ENCODE measurements at regions not wholly inside any gene's neighbourhood (a gene's known extent, or its start where the extent isn't known, plus 50 kb on each side); places are given as distances from the start of the nearest gene placed in this dataset.
"Not testable (repeated sequence)": the region's sequence is repeated elsewhere in the genome, so short reads cannot be mapped to it uniquely, and the experiment has no call there.

GRCh38 chr2:19623488-19623887 lies 265.1 kb upstream of the OSR1 start:
- TF ChIP-seq POLR2A (IDR thresholded peaks at IDR 0.05) (no peak), CTCF (IDR thresholded peaks at IDR 0.05) (no peak)
- intact Hi-C loops (cut with DNase I) = no loop called here

GRCh38 chr2:19617257-19617848 lies 258.9 kb upstream of the OSR1 start:
- TF ChIP-seq CTCF (IDR thresholded peaks at IDR 0.05) (no peak), POLR2A (IDR thresholded peaks at IDR 0.05) (no peak)
- H3K36me3 ChIP-seq = no peaks in the 10 kb centered on the region
- H3K4me3 ChIP-seq (replicated peaks in 1 of 3) = no peak overlapping the region
- DNase-seq = no peak
- H3K27me3 ChIP-seq = no peaks in the 10 kb centered on the region
- H3K4me1 ChIP-seq = no peaks in the 10 kb centered on the region
- H3K27ac ChIP-seq = no peak overlapping the region
- peaks cover 3% of the 10 kb centered on the region for H3K9me3 ChIP-seq
- 70 to 77% methylated on average over 1 of the region's 1 CpG for WGBS, 2 donors
- intact Hi-C loops (cut with DNase I) = no loop called here

More at GRCh38 chr2:19623488-19623887, 265.1 kb upstream of the OSR1 start:
- Histone ChIP-seq H3K36me3 (no peaks in the 10 kb centered on the region), H3K9me3 (peaks cover 3% of the 10 kb centered on the region), H3K4me1 (no peaks in the 10 kb centered on the region), H3K27ac (no peak overlapping the region), H3K27me3 (no peaks in the 10 kb centered on the region), H3K4me3 (replicated peaks in 1 of 3) (no peak overlapping the region)
- DNase-seq = no peak
- WGBS, 2 donors = 10 to 14% methylated on average over 1 of the region's 1 CpG

GRCh38 chr2:19615402-19615801 lies 257.0 kb upstream of the OSR1 start:
- H3K27ac ChIP-seq; H3K4me3 ChIP-seq (replicated peaks in 1 of 3); H3K9me3 ChIP-seq; H3K27me3 ChIP-seq; H3K36me3 ChIP-seq; H3K4me1 ChIP-seq; DNase-seq; intact Hi-C loops (cut with DNase I): not testable (repeated sequence)
- WGBS, 2 donors = 89 to 95% methylated on average over 6 of the region's 6 CpGs

GRCh38 chr2:19614066-19614465 lies 255.6 kb upstream of the OSR1 start:
- Histone ChIP-seq H3K4me1 (no peaks in the 10 kb centered on the region), H3K27ac (no peak overlapping the region), H3K4me3 (replicated peaks in 1 of 3) (no peak overlapping the region), H3K27me3 (no peaks in the 10 kb centered on the region), H3K9me3 (peaks cover 3% of the 10 kb centered on the region), H3K36me3 (no peaks in the 10 kb centered on the region)
- 42 to 44% methylated on average over 2 of the region's 2 CpGs for WGBS, 2 donors
- no peak for DNase-seq
- intact Hi-C loops (cut with DNase I) = no loop called here
- TF ChIP-seq POLR2A (IDR thresholded peaks at IDR 0.05) = no peak
- no peak for TF ChIP-seq CTCF (IDR thresholded peaks at IDR 0.05)

GRCh38 chr2:19611491-19612332 lies 253.3 kb upstream of the OSR1 start:
- WGBS, 2 donors = 82 to 89% methylated on average over 4 of the region's 4 CpGs
- no peaks in the 10 kb centered on the region for H3K36me3 ChIP-seq

More at GRCh38 chr2:19611491-19612332, 253.3 kb upstream of the OSR1 start:
- TF ChIP-seq POLR2A (IDR thresholded peaks at IDR 0.05) = no peak
- TF ChIP-seq CTCF (IDR thresholded peaks at IDR 0.05) = no peak
- Histone ChIP-seq H3K27me3 (no peaks in the 10 kb centered on the region), H3K4me1 (no peaks in the 10 kb centered on the region), H3K9me3 (no peaks in the 10 kb centered on the region), H3K4me3 (replicated peaks in 1 of 3) (no peak overlapping the region), H3K27ac (no peak overlapping the region)
- no peak for DNase-seq
- intact Hi-C loops (cut with DNase I) = no loop called here
